Fibroblast of lung (primary cell): ENCODE measurements at regions not wholly inside any gene's neighbourhood (a gene's known extent, or its start where the extent isn't known, plus 50 kb on each side); places are given as distances from the start of the nearest gene placed in this dataset.

Experiments used
- EZH2 ChIP-seq: IDR thresholded peaks from 2 replicates; pipeline ENCODE4 v1.5.1; 2012; ENCODE audit warnings: low read length, control low read depth, mild to moderate bottlenecking; ENCODE audit errors: missing control alignments
- TF ChIP-seq, protein P1 (sequence below), 2 donors: IDR thresholded peaks in 1 of 2; conservative IDR thresholded peaks in 1 of 2; 1 replicate in 1 of 2; 2 replicates in 1 of 2; pipeline ENCODE4 v1.5.1; 2011 to 2012; ENCODE audit warnings: low read length in 2 of 2, control low read depth in 1 of 2, inconsistent platforms in 1 of 2, low read depth in 1 of 2, mild to moderate bottlenecking in 1 of 2

DNA sequence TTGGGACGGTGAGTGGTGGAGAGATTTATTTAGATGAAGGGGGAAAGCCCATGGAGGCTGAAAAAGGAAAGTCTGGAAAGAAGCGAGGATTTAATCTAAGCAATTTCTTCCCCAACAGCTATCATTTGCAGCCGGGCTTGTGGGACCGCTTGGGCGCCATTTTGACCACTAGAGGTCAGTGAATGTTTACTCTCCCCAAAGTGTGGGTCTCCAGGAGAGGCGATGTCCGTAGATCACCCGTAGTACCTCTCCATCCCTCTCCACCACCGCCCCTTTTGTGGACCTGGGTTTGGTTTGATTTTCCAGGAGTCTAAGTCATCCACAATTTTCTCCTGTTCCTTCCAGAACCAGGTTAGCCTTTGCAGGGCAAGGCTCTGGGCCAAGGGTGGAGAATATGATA is 91.2 kb upstream of the PARP11 start:
- TF ChIP-seq, protein P1, sequence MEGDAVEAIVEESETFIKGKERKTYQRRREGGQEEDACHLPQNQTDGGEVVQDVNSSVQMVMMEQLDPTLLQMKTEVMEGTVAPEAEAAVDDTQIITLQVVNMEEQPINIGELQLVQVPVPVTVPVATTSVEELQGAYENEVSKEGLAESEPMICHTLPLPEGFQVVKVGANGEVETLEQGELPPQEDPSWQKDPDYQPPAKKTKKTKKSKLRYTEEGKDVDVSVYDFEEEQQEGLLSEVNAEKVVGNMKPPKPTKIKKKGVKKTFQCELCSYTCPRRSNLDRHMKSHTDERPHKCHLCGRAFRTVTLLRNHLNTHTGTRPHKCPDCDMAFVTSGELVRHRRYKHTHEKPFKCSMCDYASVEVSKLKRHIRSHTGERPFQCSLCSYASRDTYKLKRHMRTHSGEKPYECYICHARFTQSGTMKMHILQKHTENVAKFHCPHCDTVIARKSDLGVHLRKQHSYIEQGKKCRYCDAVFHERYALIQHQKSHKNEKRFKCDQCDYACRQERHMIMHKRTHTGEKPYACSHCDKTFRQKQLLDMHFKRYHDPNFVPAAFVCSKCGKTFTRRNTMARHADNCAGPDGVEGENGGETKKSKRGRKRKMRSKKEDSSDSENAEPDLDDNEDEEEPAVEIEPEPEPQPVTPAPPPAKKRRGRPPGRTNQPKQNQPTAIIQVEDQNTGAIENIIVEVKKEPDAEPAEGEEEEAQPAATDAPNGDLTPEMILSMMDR (conservative IDR thresholded peaks at IDR 0.05 in 1 of 2, IDR thresholded peaks at IDR 0.05 in 1 of 2; ENCODE audit: low read depth in 1 of 2, low read length in 2 of 2): peak in 1 of 2 donors; percentile 10
- no peak for TF ChIP-seq EZH2
